Heart right ventricle (tissue), 16 donors: ENCODE measurements at regions not wholly inside any gene's neighbourhood (a gene's known extent, or its start where the extent isn't known, plus 50 kb on each side); places are given as distances from the start of the nearest gene placed in this dataset.

Experiments
- ATAC-seq, 8 donors: fragments of 200-7000 bp; cut with Tn5 transposase; one replicate each; pipeline ENCODE4 v1.9.1; 2020; ENCODE audit warnings: mild to moderate bottlenecking in 8 of 8, moderate library complexity in 8 of 8, moderate number of reproducible peaks in 1 of 8
- DNase-seq, 2 donors: peaks; one replicate each; pipeline ENCODE4 v3.0.0-alpha.2; 2020
- H3K27ac ChIP-seq, 10 donors: fragments of 200-600 bp; sonication (generic) in 2 of 10; one replicate each; pipeline versions ENCODE4 v1.5.0 to v1.8.0; 2020 to 2022; ENCODE audit warnings: mild to moderate bottlenecking in 3 of 10
- H3K27me3 ChIP-seq, 7 donors: fragments of 200-600 bp; one replicate each; pipeline ENCODE4 v1.8.0; 2021 to 2022; ENCODE audit warnings: mild to moderate bottlenecking in 2 of 7
- H3K36me3 ChIP-seq, 9 donors: fragments of 200-600 bp; sonication (generic) in 1 of 9; one replicate each; pipeline versions ENCODE4 v1.5.0 to v1.8.0; 2020 to 2022; ENCODE audit warnings: mild to moderate bottlenecking in 2 of 9
- H3K4me1 ChIP-seq, 9 donors: fragments of 200-600 bp; sonication (generic) in 1 of 9; one replicate each; pipeline versions ENCODE4 v1.5.0 to v1.8.0; 2020 to 2022; ENCODE audit warnings: mild to moderate bottlenecking in 4 of 9
- H3K4me3 ChIP-seq, 10 donors: fragments of 200-600 bp; sonication (generic) in 2 of 10; one replicate each; pipeline versions ENCODE4 v1.5.0 to v1.8.0; 2020 to 2022; ENCODE audit warnings: mild to moderate bottlenecking in 7 of 10, moderate library complexity in 2 of 10
- H3K9me3 ChIP-seq, 11 donors: fragments of 200-600 bp in 10 of 11; sonication (generic) in 2 of 11; one replicate each; pipeline versions ENCODE4 v1.5.0 to v1.8.0; 2013 to 2022; ENCODE audit warnings: mild to moderate bottlenecking in 2 of 11, control low read depth in 1 of 11, moderate library complexity in 1 of 11
- WGBS, 2 donors: extraction: QIAGEN DNeasy Blood & Tissue Kit; methylation state at CpG; one replicate each; pipeline ENCODE4 v1.1.7; 2013; ENCODE audit warnings: inconsistent platforms in 1 of 2; 5-methylcytosine and 5-hydroxymethylcytosine counted together
- intact Hi-C, 10 donors: fragments of 100-400 bp; cut with DNase I; formaldehyde crosslinking; loops; one replicate each; pipeline versions ENCODE4 v1.11.1 to v1.14.2; 2022
- TF ChIP-seq, protein P1 (sequence below), 9 donors: fragments of 200-600 bp; sonication (generic) in 2 of 9; IDR thresholded peaks; one replicate each; pipeline versions ENCODE4 v1.5.0 to v1.8.0; 2021 to 2022; ENCODE audit warnings: antibody characterized with exemption in 9 of 9, mild to moderate bottlenecking in 5 of 9, moderate library complexity in 1 of 9
- donor health status: Arrhythmogenic right ventricular cardiomyopathy.
- donor health status: ischemic (EF 13 %, LVEDD 7.1; RV severe dilation, severe dysfunction).
- donor health status: healthy with polysubstance abuse.
- donor health status: DM: no; HTN: yes; CAD: no.
- donor health status: DM: no; HTN: no; CAD: no.
- donor health status: ischemic (EF 25% LVEDD 6.9; RV normal size, moderate dysfunction).
- donor health status: ischemic (EF 25% LVEDD 5.7; RV mildly dilated, moderate dysfunction).
- donor health status: healthy.
- donor health status: DM: yes; HTN: yes; CAD: no.
- donor health status: Ischemic cardiomyopathy.
- donor health status: ischemic (EF 35%, LVEDD 5.7; RV mildly dilated, moderate dysfunction).
- donor health status: nonischemic (EF 11% LVEDD 7.7; RV severe dilation, severe dysfunction).
- donor health status: DM: yes; HTN: yes; CAD: no.
- donor health status: PGD.
- donor health status: ischemic (EF 29% LVEDD 5.4; RV normal size, mild dysfunction).
- donor health status: nonischemic (EF 23%, LVEDD 6.1; RV moderate dilation, normal function).

- H3K36me3 ChIP-seq: no peaks in the 10 kb centered on the region
- no peak for DNase-seq
- intact Hi-C loops: loop anchor here in 1 of 10 donors (5.0 kb wide), 2 partner anchors 41 to 116 kb away; no protein-coding TSS in a partner anchor
- H3K4me3 ChIP-seq: no peak overlapping the region
- peaks cover 0 to 6% (median 0%) of the 10 kb centered on the region in 11 donors for H3K9me3 ChIP-seq
- no peak for ATAC-seq
- peaks cover 0 to 48% (median 26%) of the 10 kb centered on the region in 9 donors for H3K4me1 ChIP-seq
- H3K27me3 ChIP-seq: peaks cover 0 to 3% (median 0%) of the 10 kb centered on the region in 7 donors
- WGBS, 2 donors: 40 to 55% methylated on average over 5 of the region's 5 CpGs
- H3K27ac ChIP-seq: peak overlapping the region in 8 of 10 donors; percentile 31 to 77 (median 56)
- TF ChIP-seq, protein P1, sequence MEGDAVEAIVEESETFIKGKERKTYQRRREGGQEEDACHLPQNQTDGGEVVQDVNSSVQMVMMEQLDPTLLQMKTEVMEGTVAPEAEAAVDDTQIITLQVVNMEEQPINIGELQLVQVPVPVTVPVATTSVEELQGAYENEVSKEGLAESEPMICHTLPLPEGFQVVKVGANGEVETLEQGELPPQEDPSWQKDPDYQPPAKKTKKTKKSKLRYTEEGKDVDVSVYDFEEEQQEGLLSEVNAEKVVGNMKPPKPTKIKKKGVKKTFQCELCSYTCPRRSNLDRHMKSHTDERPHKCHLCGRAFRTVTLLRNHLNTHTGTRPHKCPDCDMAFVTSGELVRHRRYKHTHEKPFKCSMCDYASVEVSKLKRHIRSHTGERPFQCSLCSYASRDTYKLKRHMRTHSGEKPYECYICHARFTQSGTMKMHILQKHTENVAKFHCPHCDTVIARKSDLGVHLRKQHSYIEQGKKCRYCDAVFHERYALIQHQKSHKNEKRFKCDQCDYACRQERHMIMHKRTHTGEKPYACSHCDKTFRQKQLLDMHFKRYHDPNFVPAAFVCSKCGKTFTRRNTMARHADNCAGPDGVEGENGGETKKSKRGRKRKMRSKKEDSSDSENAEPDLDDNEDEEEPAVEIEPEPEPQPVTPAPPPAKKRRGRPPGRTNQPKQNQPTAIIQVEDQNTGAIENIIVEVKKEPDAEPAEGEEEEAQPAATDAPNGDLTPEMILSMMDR (IDR thresholded peaks at IDR 0.05): no peak
These were observed 128.5 kb upstream of the STC2 start for GRCh38 chr5:173456751-173457171.

DNA sequence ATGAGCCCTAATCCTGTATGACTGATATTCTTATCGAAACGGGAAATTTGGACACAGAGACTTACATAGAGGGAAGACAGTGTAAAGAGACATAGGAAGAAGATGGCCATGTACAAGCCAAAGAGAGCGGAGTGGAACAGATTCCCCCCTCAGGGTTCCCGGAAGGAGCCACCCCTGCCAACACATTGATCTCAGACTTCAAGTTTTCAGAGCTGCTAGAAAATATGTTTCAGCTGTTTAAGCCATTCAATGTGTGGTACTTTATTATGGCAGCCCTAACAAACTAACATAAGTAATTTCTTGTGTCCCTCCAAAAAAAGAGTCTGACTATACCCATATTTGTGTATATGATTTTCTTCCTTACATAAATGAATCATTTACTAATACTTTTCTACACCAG is 128.0 kb upstream of the STC2 start:
- H3K36me3 ChIP-seq: no peaks in the 10 kb centered on the region
- peaks cover 0 to 3% (median 0%) of the 10 kb centered on the region in 7 donors for H3K27me3 ChIP-seq
- intact Hi-C loops: loop anchor here in 1 of 10 donors (5.0 kb wide), 2 partner anchors 41 to 116 kb away; no protein-coding TSS in a partner anchor
- peaks cover 0 to 6% (median 0%) of the 10 kb centered on the region in 11 donors for H3K9me3 ChIP-seq
- no peak overlapping the region for H3K4me3 ChIP-seq
- ATAC-seq (no peak), DNase-seq (no peak)
- TF ChIP-seq, protein P1 (IDR thresholded peaks at IDR 0.05): no peak
- peak overlapping the region in 5 of 10 donors; percentile 25 to 77 (median 68) for H3K27ac ChIP-seq
- 89 to 92% methylated on average over 4 of the region's 4 CpGs for WGBS, 2 donors
- peaks cover 0 to 54% (median 26%) of the 10 kb centered on the region in 9 donors for H3K4me1 ChIP-seq

DNA sequence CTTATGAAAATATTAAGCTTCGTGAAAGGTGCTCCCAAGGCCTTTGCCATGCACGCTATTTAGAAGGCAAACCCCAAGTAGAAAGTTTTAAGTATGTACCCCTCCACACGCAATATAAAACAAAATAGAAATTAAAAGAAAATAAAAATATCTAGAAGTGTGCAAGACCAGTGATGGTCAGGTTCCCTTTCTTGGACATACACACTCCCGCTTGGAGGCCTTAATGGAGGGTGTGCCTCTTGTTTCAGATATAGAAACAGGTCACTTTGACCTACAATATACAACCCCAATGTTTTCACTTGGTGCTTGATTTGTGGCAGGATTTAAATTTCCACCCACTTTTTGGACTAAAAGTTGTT is 127.4 kb upstream of the STC2 start:
- WGBS, 2 donors: 76 to 85% methylated on average over 4 of the region's 4 CpGs
- H3K27ac ChIP-seq: peak overlapping the region in 9 of 10 donors; percentile 7 to 77 (median 40)
- peaks cover 0 to 56% (median 26%) of the 10 kb centered on the region in 9 donors for H3K4me1 ChIP-seq
- no peak for DNase-seq
- TF ChIP-seq, protein P1 (IDR thresholded peaks at IDR 0.05): no peak
- ATAC-seq: no peak
- H3K27me3 ChIP-seq: peaks cover 0 to 3% (median 0%) of the 10 kb centered on the region in 7 donors
- intact Hi-C loops: loop anchor here in 1 of 10 donors (5.0 kb wide), 2 partner anchors 42 to 117 kb away; no protein-coding TSS in a partner anchor
- no peaks in the 10 kb centered on the region for H3K36me3 ChIP-seq
- H3K9me3 ChIP-seq: peaks cover 0 to 6% (median 0%) of the 10 kb centered on the region in 11 donors
- no peak overlapping the region for H3K4me3 ChIP-seq

- Histone ChIP-seq H3K27me3 (peaks cover 0 to 3% (median 0%) of the 10 kb centered on the region in 7 donors), H3K27ac (peak overlapping the region; percentile 7 to 77 (median 48)), H3K4me3 (no peak overlapping the region), H3K4me1 (peaks cover 0 to 56% (median 26%) of the 10 kb centered on the region in 9 donors), H3K36me3 (no peaks in the 10 kb centered on the region), H3K9me3 (peaks cover 0 to 6% (median 0%) of the 10 kb centered on the region in 11 donors)
- 38 to 39% methylated on average over 10 of the region's 10 CpGs for WGBS, 2 donors
- DNase-seq (peak in 1 of 2 donors; percentile 20), ATAC-seq (peak in 7 of 8 donors; percentile 42 to 77 (median 60))
- TF ChIP-seq, protein P1 (IDR thresholded peaks at IDR 0.05): no peak
- intact Hi-C loops: loop anchor here in 1 of 10 donors (5.0 kb wide), 2 partner anchors 42 to 117 kb away; no protein-coding TSS in a partner anchor
These were observed 126.8 kb upstream of the STC2 start for GRCh38 chr5:173454736-173455598.
